ENCODE measurements at regions not wholly inside any gene's neighbourhood (a gene's known extent, or its start where the extent isn't known, plus 50 kb on each side); places are given as distances from the start of the nearest gene placed in this dataset.

DNA sequence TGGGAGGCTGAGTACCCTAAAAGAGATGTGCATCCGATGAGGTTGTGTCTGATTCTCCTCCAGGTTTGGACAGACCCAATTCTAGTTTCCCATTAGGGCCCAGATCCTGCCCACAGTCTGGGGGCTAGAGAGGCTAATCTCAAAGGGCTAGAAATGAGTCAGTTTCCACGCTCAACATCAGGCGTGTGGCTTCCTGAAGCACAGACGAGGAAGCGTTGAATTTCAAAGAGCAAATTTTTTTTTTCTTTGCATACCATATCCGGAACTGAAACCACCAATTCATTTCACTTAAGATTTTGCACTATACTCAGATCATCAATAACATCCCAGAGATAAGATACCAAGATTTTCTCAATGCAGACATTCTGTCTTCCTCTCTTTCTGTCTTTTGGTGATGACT, 173.8 kb upstream of the BCL6 start:
- H3K4me1 ChIP-seq (ENCODE audit: control insufficient read depth in 1 of 2, insufficient read depth in 2 of 2, low read length in 2 of 2) = peaks cover 0 to 2% of the 10 kb centered on the region in 2 experiments; a peak in 2 of 4 replicates
- no TSS peak for BruUV-seq (replicated peaks)
- RAD21 ChIA-PET (ENCODE audit: low non-redundant PET in 1 of 2, low total read pairs in 2 of 2, uncharacterized antibody in 2 of 2, unreplicated experiment in 2 of 2) = no interaction called here
- no peak for TF ChIP-seq EZH2 (IDR thresholded peaks at IDR 0.05)
- TF ChIP-seq, protein P1, sequence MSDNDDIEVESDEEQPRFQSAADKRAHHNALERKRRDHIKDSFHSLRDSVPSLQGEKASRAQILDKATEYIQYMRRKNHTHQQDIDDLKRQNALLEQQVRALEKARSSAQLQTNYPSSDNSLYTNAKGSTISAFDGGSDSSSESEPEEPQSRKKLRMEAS (IDR thresholded peaks at IDR 0.05) = no peak
- no peak for TF ChIP-seq SRF (IDR thresholded peaks at IDR 0.05; ENCODE audit: low read depth)
- TF ChIP-seq POLR2AphosphoS5 (IDR thresholded peaks at IDR 0.05; ENCODE audit: low read depth, low read length) = no peak
- TF ChIP-seq TCF7L2 (IDR thresholded peaks at IDR 0.05; ENCODE audit: borderline replicate concordance, extremely low read depth, insufficient read depth, insufficient read length) = no peak
- no peak for TF ChIP-seq POLR2A (IDR thresholded peaks at IDR 0.05; ENCODE audit: borderline replicate concordance, extremely low read depth, insufficient read depth, insufficient read length)
- TF ChIP-seq, protein P2, sequence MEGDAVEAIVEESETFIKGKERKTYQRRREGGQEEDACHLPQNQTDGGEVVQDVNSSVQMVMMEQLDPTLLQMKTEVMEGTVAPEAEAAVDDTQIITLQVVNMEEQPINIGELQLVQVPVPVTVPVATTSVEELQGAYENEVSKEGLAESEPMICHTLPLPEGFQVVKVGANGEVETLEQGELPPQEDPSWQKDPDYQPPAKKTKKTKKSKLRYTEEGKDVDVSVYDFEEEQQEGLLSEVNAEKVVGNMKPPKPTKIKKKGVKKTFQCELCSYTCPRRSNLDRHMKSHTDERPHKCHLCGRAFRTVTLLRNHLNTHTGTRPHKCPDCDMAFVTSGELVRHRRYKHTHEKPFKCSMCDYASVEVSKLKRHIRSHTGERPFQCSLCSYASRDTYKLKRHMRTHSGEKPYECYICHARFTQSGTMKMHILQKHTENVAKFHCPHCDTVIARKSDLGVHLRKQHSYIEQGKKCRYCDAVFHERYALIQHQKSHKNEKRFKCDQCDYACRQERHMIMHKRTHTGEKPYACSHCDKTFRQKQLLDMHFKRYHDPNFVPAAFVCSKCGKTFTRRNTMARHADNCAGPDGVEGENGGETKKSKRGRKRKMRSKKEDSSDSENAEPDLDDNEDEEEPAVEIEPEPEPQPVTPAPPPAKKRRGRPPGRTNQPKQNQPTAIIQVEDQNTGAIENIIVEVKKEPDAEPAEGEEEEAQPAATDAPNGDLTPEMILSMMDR (IDR thresholded peaks at IDR 0.05 in 2 of 3, conservative IDR thresholded peaks at IDR 0.05 in 1 of 3; ENCODE audit: borderline replicate concordance in 1 of 3, insufficient read depth in 1 of 3, low read depth in 2 of 3, low read length in 2 of 3) = no peak
- no peaks in the 10 kb centered on the region for H3K9me2 ChIP-seq (ENCODE audit: insufficient read depth)
- no peaks in the 10 kb centered on the region for H3K27me3 ChIP-seq (ENCODE audit: insufficient read depth, low read length)
- H3K79me2 ChIP-seq (ENCODE audit: insufficient read depth, low read length) = no peaks in the 10 kb centered on the region
- H3K4me2 ChIP-seq (ENCODE audit: low read length) = no peak overlapping the region
- POLR2A ChIA-PET = no interaction called here
- H3K9ac ChIP-seq (ENCODE audit: low read length) = no peak overlapping the region
- CTCF ChIA-PET = no interaction called here
- H3K27ac ChIP-seq (ENCODE audit: low read depth, low read length) = no peak overlapping the region
- ATAC-seq (no peak), DNase-seq (ENCODE audit: low read depth, low spot score) (no peak)
- intact Hi-C loops (cut with micrococcal nuclease) = no loop called here
- no peaks in the 10 kb centered on the region for H3K36me3 ChIP-seq (ENCODE audit: control insufficient read depth in 1 of 2, insufficient read depth in 2 of 2, low read length in 2 of 2)
- no peak overlapping the region for H3K4me3 ChIP-seq (replicated peaks in 1 of 2; ENCODE audit: low read depth in 1 of 2, low read length in 2 of 2)
- H4K20me1 ChIP-seq (ENCODE audit: insufficient read depth) = no peaks in the 10 kb centered on the region
- H2AFZ ChIP-seq (ENCODE audit: low read depth, low read length, poor library complexity, severe bottlenecking) = no peak overlapping the region
- no peaks in the 10 kb centered on the region for H3K9me3 ChIP-seq (ENCODE audit: control insufficient read depth in 1 of 2, insufficient read depth in 1 of 2, low read depth in 1 of 2, low read length in 2 of 2)

DNA sequence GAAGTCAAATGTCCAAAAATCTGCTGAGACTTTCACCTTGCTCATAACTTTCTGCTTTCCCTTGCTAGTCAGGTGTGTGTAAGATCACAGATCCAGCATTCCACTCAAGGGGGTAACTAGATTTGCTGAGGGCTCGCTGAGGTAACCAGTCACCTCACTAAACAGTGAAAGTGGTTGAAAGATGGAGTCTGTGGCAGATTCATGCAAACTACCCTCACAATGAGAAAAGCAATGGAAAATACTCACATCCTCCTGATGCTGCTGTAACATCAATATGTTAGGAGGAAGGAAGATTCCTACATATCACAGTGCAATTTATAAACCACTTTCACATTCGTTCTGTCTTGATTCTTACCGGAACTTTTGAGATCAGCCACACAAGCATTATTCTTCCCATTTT, 174.3 kb upstream of the BCL6 start:
- H3K36me3 ChIP-seq (ENCODE audit: control insufficient read depth in 1 of 2, insufficient read depth in 2 of 2, low read length in 2 of 2) = no peaks in the 10 kb centered on the region
- no peaks in the 10 kb centered on the region; a peak in 1 of 4 replicates for H3K4me1 ChIP-seq (ENCODE audit: control insufficient read depth in 1 of 2, insufficient read depth in 2 of 2, low read length in 2 of 2)
- no peak overlapping the region for H3K9ac ChIP-seq (ENCODE audit: low read length)
- no peak overlapping the region for H2AFZ ChIP-seq (ENCODE audit: low read depth, low read length, poor library complexity, severe bottlenecking)
- ATAC-seq (no peak), DNase-seq (ENCODE audit: low read depth, low spot score) (no peak)
- ChIA-PET CTCF (no interaction called here), RAD21 (ENCODE audit: low non-redundant PET in 1 of 2, low total read pairs in 2 of 2, uncharacterized antibody in 2 of 2, unreplicated experiment in 2 of 2) (no interaction called here), POLR2A (no interaction called here)
- H3K79me2 ChIP-seq (ENCODE audit: insufficient read depth, low read length) = no peaks in the 10 kb centered on the region
- no peaks in the 10 kb centered on the region for H3K27me3 ChIP-seq (ENCODE audit: insufficient read depth, low read length)
- no peak for TF ChIP-seq EGR1 (IDR thresholded peaks at IDR 0.05; ENCODE audit: low read depth)
- TF ChIP-seq, protein P1 (IDR thresholded peaks at IDR 0.05) = no peak
- TF ChIP-seq, protein P3, sequence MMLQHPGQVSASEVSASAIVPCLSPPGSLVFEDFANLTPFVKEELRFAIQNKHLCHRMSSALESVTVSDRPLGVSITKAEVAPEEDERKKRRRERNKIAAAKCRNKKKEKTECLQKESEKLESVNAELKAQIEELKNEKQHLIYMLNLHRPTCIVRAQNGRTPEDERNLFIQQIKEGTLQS (IDR thresholded peaks at IDR 0.05) = no peak
- no peaks in the 10 kb centered on the region for H4K20me1 ChIP-seq (ENCODE audit: insufficient read depth)
- no TSS peak for BruUV-seq (replicated peaks)
- no peak overlapping the region for H3K27ac ChIP-seq (ENCODE audit: low read depth, low read length)
- H3K4me3 ChIP-seq (replicated peaks in 1 of 2; ENCODE audit: low read depth in 1 of 2, low read length in 2 of 2) = no peak overlapping the region
- no peaks in the 10 kb centered on the region for H3K9me2 ChIP-seq (ENCODE audit: insufficient read depth)
- H3K4me2 ChIP-seq (ENCODE audit: low read length) = no peak overlapping the region
- no peaks in the 10 kb centered on the region for H3K9me3 ChIP-seq (ENCODE audit: control insufficient read depth in 1 of 2, insufficient read depth in 1 of 2, low read depth in 1 of 2, low read length in 2 of 2)
- intact Hi-C loops (cut with micrococcal nuclease) = no loop called here

All from HCT116 (cell line).